A673 (cell line): ENCODE measurements at regions not wholly inside any gene's neighbourhood (a gene's known extent, or its start where the extent isn't known, plus 50 kb on each side); places are given as distances from the start of the nearest gene placed in this dataset.
A peak's percentile ranks its signal among the peaks of the same experiment; 100 is the strongest.

ENCODE experiments used
- BruUV-seq: library from RNA; stranded (reverse); fragments of 400-500 nt; replicated peaks from 2 replicates; lab custom pipeline; 2021; lab: Mats Ljungman, UMichigan
- CTCF ChIA-PET: fragments of 300-600 bp; sonication (Branson Sonifier 250); formaldehyde crosslinking; loops from one replicate; lab custom pipeline; 2022; ENCODE audit warnings: antibody characterized with exemption; lab: Charles Lee
- POLR2A ChIA-PET: fragments of 300-600 bp; sonication (Branson Sonifier 250); formaldehyde crosslinking; loops from one replicate; lab custom pipeline; 2022; ENCODE audit warnings: antibody characterized with exemption; ENCODE audit not compliant: low non-redundant PET; lab: Charles Lee
- DNase-seq: peaks from one replicate; pipeline ENCODE4 v3.0.0-alpha.2; 2015; ENCODE audit warnings: low spot score
- H3K27ac ChIP-seq: fragments of 200-600 bp; sonication (generic); 2 replicates; pipeline ENCODE4 v1.5.1; 2016; ENCODE audit warnings: mixed run types, low read depth, mild to moderate bottlenecking, mixed read lengths, antibody characterized with exemption, low read length; ENCODE audit not compliant: poor library complexity, severe bottlenecking
- H3K27me3 ChIP-seq: fragments of 200-600 bp; sonication (generic); replicated peaks from 2 replicates; pipeline ENCODE4 v1.6.1; 2017; ENCODE audit warnings: mixed run types, low read depth, mild to moderate bottlenecking, mixed read lengths, antibody characterized with exemption, low read length; ENCODE audit not compliant: insufficient read depth, poor library complexity
- H3K36me3 ChIP-seq: fragments of 200-600 bp; sonication (generic); 2 replicates; pipeline ENCODE4 v1.6.1; 2016; ENCODE audit warnings: mixed run types, mild to moderate bottlenecking, mixed read lengths, antibody characterized with exemption, low read length; ENCODE audit not compliant: insufficient read depth, poor library complexity, severe bottlenecking
- H3K4me1 ChIP-seq: fragments of 200-600 bp; sonication (generic); 2 replicates; pipeline ENCODE4 v1.6.1; 2017; ENCODE audit warnings: mixed run types, mild to moderate bottlenecking, mixed read lengths, antibody characterized with exemption, low read length; ENCODE audit not compliant: insufficient read depth, poor library complexity, severe bottlenecking
- H3K4me3 ChIP-seq: fragments of 200-600 bp; sonication (generic); 2 replicates; pipeline ENCODE4 v1.5.1; 2016; ENCODE audit warnings: low read depth, mixed run types, mild to moderate bottlenecking, mixed read lengths, low read length; ENCODE audit not compliant: poor library complexity, severe bottlenecking
- H3K9me3 ChIP-seq: fragments of 200-600 bp; sonication (generic); 2 replicates; pipeline ENCODE4 v1.6.1; 2016; ENCODE audit warnings: mixed run types, low read depth, mild to moderate bottlenecking, mixed read lengths, antibody characterized with exemption, low read length; ENCODE audit not compliant: poor library complexity, severe bottlenecking
- CTCF ChIP-seq: fragments of 300-800, 200-600 bp; sonication (generic); conservative IDR thresholded peaks from 2 replicates; pipeline ENCODE4 v1.5.1; 2017; ENCODE audit warnings: low read depth, mild to moderate bottlenecking, antibody characterized with exemption, low read length, moderate library complexity, mixed read lengths
- EZH2 ChIP-seq: fragments of 200-600 bp; sonication (generic); IDR thresholded peaks from 2 replicates; pipeline ENCODE4 v1.6.1; 2017; ENCODE audit warnings: borderline replicate concordance, low read depth, mild to moderate bottlenecking, mixed read lengths, antibody characterized with exemption, low read length; ENCODE audit not compliant: poor library complexity, severe bottlenecking
- intact Hi-C: fragments of 100-400 bp; cut with micrococcal nuclease; formaldehyde crosslinking; loops from one replicate; pipeline ENCODE4 v1.10.0; 2022; ENCODE audit not compliant: unreplicated experiment

GRCh38 chr2:71277536-71278103 is 50.7 kb upstream of the PAIP2B start:
- H3K9me3 ChIP-seq = no peaks in the 10 kb centered on the region
- H3K36me3 ChIP-seq = no peaks in the 10 kb centered on the region
- DNase-seq = peak; percentile 65
- no peak overlapping the region for H3K27ac ChIP-seq
- TF ChIP-seq CTCF (peak; percentile 44), EZH2 (no peak)
- peak overlapping the region; percentile 52 for H3K4me3 ChIP-seq
- CTCF ChIA-PET = no interaction called here
- BruUV-seq = no TSS peak
- POLR2A ChIA-PET = no interaction called here
- H3K27me3 ChIP-seq = peaks cover 62% of the 10 kb centered on the region
- H3K4me1 ChIP-seq = no peaks in the 10 kb centered on the region
- intact Hi-C loops = no loop called here

- POLR2A ChIA-PET = interaction anchor here (0.6 kb wide), 1 partner anchor 936 kb away, joined by 3 read pairs; no protein-coding TSS in a partner anchor
- Histone ChIP-seq H3K27me3 (peaks cover 59% of the 10 kb centered on the region), H3K36me3 (no peaks in the 10 kb centered on the region), H3K27ac (no peak overlapping the region), H3K4me1 (no peaks in the 10 kb centered on the region), H3K4me3 (peak overlapping the region; percentile 52), H3K9me3 (no peaks in the 10 kb centered on the region)
- intact Hi-C loops = no loop called here
- CTCF ChIA-PET = interaction anchor here (0.6 kb wide), 1 partner anchor 1612 kb away, joined by 7 read pairs; no protein-coding TSS in a partner anchor
- TF ChIP-seq CTCF = no peak
- no peak for TF ChIP-seq EZH2
- no peak for DNase-seq
- BruUV-seq = no TSS peak
Observed at GRCh38 chr2:71277147-71277475, 50.2 kb upstream of the PAIP2B start.

- TF ChIP-seq EZH2 (no peak), CTCF (no peak)
- BruUV-seq = no TSS peak
- intact Hi-C loops = no loop called here
- Histone ChIP-seq H3K4me3 (peak overlapping the region; percentile 52), H3K27ac (no peak overlapping the region), H3K4me1 (no peaks in the 10 kb centered on the region), H3K9me3 (no peaks in the 10 kb centered on the region), H3K27me3 (peaks cover 53% of the 10 kb centered on the region), H3K36me3 (no peaks in the 10 kb centered on the region)
- ChIA-PET POLR2A (interaction anchor here (0.6 kb wide), 1 partner anchor 935 kb away, joined by 3 read pairs; no protein-coding TSS in a partner anchor), CTCF (interaction anchor here (0.6 kb wide), 1 partner anchor 1613 kb away, joined by 7 read pairs; no protein-coding TSS in a partner anchor)
- DNase-seq = peak; percentile 94
Observed at GRCh38 chr2:71276311-71277146, 49.6 kb upstream of the PAIP2B start.
